C4-2B (cell line): ENCODE measurements at regions not wholly inside any gene's neighbourhood (a gene's known extent, or its start where the extent isn't known, plus 50 kb on each side); places are given as distances from the start of the nearest gene placed in this dataset.

ENCODE experiments used
- CTCF ChIP-seq: fragments of 450-650 bp; conservative IDR thresholded peaks from 2 replicates; pipeline ENCODE4 v1.5.1; 2017; ENCODE audit warnings: mild to moderate bottlenecking
- ZFX ChIP-seq: fragments of 450-650 bp; IDR thresholded peaks from 2 replicates; pipeline ENCODE4 v1.6.1; 2017

GRCh38 chr18:23391156-23391555 is 61.9 kb upstream of the RIOK3 start:
- TF ChIP-seq CTCF (no peak), ZFX (no peak)
